WTC11 (cell line): ENCODE measurements at regions not wholly inside any gene's neighbourhood (a gene's known extent, or its start where the extent isn't known, plus 50 kb on each side); places are given as distances from the start of the nearest gene placed in this dataset.

Source experiments
- ATAC-seq: fragments of 200-7000 bp; cut with Tn5 transposase; 2 replicates; pipeline ENCODE4 v1.10.0; 2021; ENCODE audit warnings: mild to moderate bottlenecking, moderate library complexity
- CTCF ChIA-PET: fragments of 300-600 bp; sonication (Branson Sonifier 250); formaldehyde crosslinking; loops from one replicate; lab custom pipeline; 2021; ENCODE audit warnings: antibody characterized with exemption; lab: Charles Lee
- POLR2A ChIA-PET: fragments of 350-600 bp; sonication (Branson Sonifier 250); formaldehyde crosslinking; loops from one replicate; lab custom pipeline; 2021; ENCODE audit warnings: antibody characterized with exemption; lab: Charles Lee
- DNase-seq: peaks from one replicate; pipeline ENCODE4 v3.0.0; 2021; ENCODE audit warnings: low spot score
- H3K27ac Mint-ChIP-seq: 2 replicates; pipeline ENCODE4 v1.8.0; 2021; ENCODE audit warnings: mixed read lengths
- H3K27me3 Mint-ChIP-seq: 2 replicates; pipeline ENCODE4 v1.8.0; 2021; ENCODE audit warnings: low read depth, mild to moderate bottlenecking, moderate library complexity, mixed read lengths
- H3K36me3 Mint-ChIP-seq: 2 replicates; pipeline ENCODE4 v1.8.0; 2021; ENCODE audit warnings: mixed read lengths
- H3K4me1 Mint-ChIP-seq: 2 replicates; pipeline ENCODE4 v1.8.0; 2022; ENCODE audit warnings: mixed read lengths
- H3K4me3 Mint-ChIP-seq: 2 replicates; pipeline ENCODE4 v1.8.0; 2021; ENCODE audit warnings: mild to moderate bottlenecking, moderate library complexity, mixed read lengths
- H3K9me3 Mint-ChIP-seq: 2 replicates; pipeline ENCODE4 v1.8.0; 2021; ENCODE audit warnings: mixed read lengths
- ATF3 ChIP-seq: sonication (generic); formaldehyde crosslinking; conservative IDR thresholded peaks from 2 replicates; pipeline ENCODE4 v1.8.1; 2022; ENCODE audit warnings: mild to moderate bottlenecking, missing genetic modification reagents
- ATF6 ChIP-seq: sonication (generic); formaldehyde crosslinking; IDR thresholded peaks from 2 replicates; pipeline ENCODE4 v1.8.1; 2023; ENCODE audit warnings: mild to moderate bottlenecking, missing genetic modification reagents
- CBFB ChIP-seq: sonication (generic); formaldehyde crosslinking; IDR thresholded peaks from 2 replicates; pipeline ENCODE4 v1.8.1; 2022; ENCODE audit warnings: mild to moderate bottlenecking, low read depth, missing genetic modification reagents
- CDX4 ChIP-seq: fragments of 250-450 bp; sonication (Bioruptor Pico); IDR thresholded peaks from 2 replicates; pipeline ENCODE4 v1.9.0; 2021; ENCODE audit warnings: moderate library complexity, mild to moderate bottlenecking, inconsistent platforms, borderline replicate concordance
- CREB1 ChIP-seq: sonication (generic); formaldehyde crosslinking; IDR thresholded peaks from 2 replicates; pipeline ENCODE4 v1.8.0; 2023; ENCODE audit warnings: mild to moderate bottlenecking, missing genetic modification reagents
- ESRRA ChIP-seq: sonication (generic); formaldehyde crosslinking; IDR thresholded peaks from 2 replicates; pipeline ENCODE4 v1.8.1; 2022; ENCODE audit warnings: mild to moderate bottlenecking, missing genetic modification reagents, borderline replicate concordance
- FOXP1 ChIP-seq: sonication (generic); formaldehyde crosslinking; IDR thresholded peaks from 2 replicates; pipeline ENCODE4 v1.8.0; 2022; ENCODE audit warnings: missing genetic modification reagents, mild to moderate bottlenecking, moderate library complexity, borderline replicate concordance
- KAT7 ChIP-seq: sonication (generic); formaldehyde crosslinking; IDR thresholded peaks from 2 replicates; pipeline ENCODE4 v1.8.1; 2023; ENCODE audit warnings: missing genetic modification reagents, mild to moderate bottlenecking, borderline replicate concordance
- MLX ChIP-seq: sonication (generic); formaldehyde crosslinking; IDR thresholded peaks from 2 replicates; pipeline ENCODE4 v1.8.1; 2023; ENCODE audit warnings: mild to moderate bottlenecking, missing genetic modification reagents, moderate library complexity
- OVOL2 ChIP-seq: fragments of 250-450 bp; sonication (Bioruptor Pico); IDR thresholded peaks from 2 replicates; pipeline ENCODE4 v1.9.0; 2021; ENCODE audit warnings: mild to moderate bottlenecking, borderline replicate concordance
- PRRX2 ChIP-seq: fragments of 250-450 bp; sonication (Bioruptor Pico); IDR thresholded peaks from 2 replicates; pipeline ENCODE4 v1.8.0; 2021; ENCODE audit warnings: mild to moderate bottlenecking
- RORB ChIP-seq: fragments of 250-450 bp; sonication (Bioruptor Pico); IDR thresholded peaks from 2 replicates; pipeline ENCODE4 v1.9.0; 2021; ENCODE audit warnings: mild to moderate bottlenecking
- SMAD4 ChIP-seq: sonication (generic); formaldehyde crosslinking; IDR thresholded peaks from 2 replicates; pipeline ENCODE4 v1.8.0; 2022; ENCODE audit warnings: mild to moderate bottlenecking, missing genetic modification reagents
- SOX15 ChIP-seq: fragments of 250-450 bp; sonication (Bioruptor Pico); IDR thresholded peaks from 2 replicates; pipeline ENCODE4 v1.9.0; 2021; ENCODE audit warnings: mild to moderate bottlenecking
- SP1 ChIP-seq: sonication (generic); formaldehyde crosslinking; conservative IDR thresholded peaks from 2 replicates; pipeline ENCODE4 v1.8.1; 2022; ENCODE audit warnings: missing genetic modification reagents
- STAT6 ChIP-seq: sonication (generic); formaldehyde crosslinking; conservative IDR thresholded peaks from 2 replicates; pipeline ENCODE4 v1.8.1; 2023; ENCODE audit warnings: mild to moderate bottlenecking, low read depth, missing genetic modification reagents, moderate library complexity
- ZBTB21 ChIP-seq: sonication (generic); formaldehyde crosslinking; IDR thresholded peaks from 2 replicates; pipeline ENCODE4 v1.8.1; 2023; ENCODE audit warnings: mild to moderate bottlenecking, missing genetic modification reagents, borderline replicate concordance
- ZBTB43 ChIP-seq: sonication (generic); formaldehyde crosslinking; IDR thresholded peaks from 2 replicates; pipeline ENCODE4 v1.8.1; 2023; ENCODE audit warnings: mild to moderate bottlenecking, missing genetic modification reagents
- ZNF671 ChIP-seq: fragments of 250-450 bp; sonication (Bioruptor Pico); IDR thresholded peaks from 2 replicates; pipeline ENCODE4 v1.8.0; 2021; ENCODE audit warnings: mild to moderate bottlenecking

- TF ChIP-seq SOX15 (CRISPR knock-in tag) = no peak
- no peak for TF ChIP-seq CREB1 (CRISPR knock-in tag)
- TF ChIP-seq ZBTB43 (CRISPR knock-in tag) = no peak
- TF ChIP-seq FOXP1 (CRISPR knock-in tag) = no peak
- TF ChIP-seq, all 79 proteins: peak for 0
- Mint-ChIP-seq H3K27me3 (no peaks in the 10 kb centered on the region), H3K4me1 (no peaks in the 10 kb centered on the region), H3K4me3 (no peak overlapping the region), H3K36me3 (no peaks in the 10 kb centered on the region), H3K27ac (no peak overlapping the region), H3K9me3 (peaks cover 8% of the 10 kb centered on the region; the same call in 1 of the 2 replicates)
- ChIA-PET CTCF (interaction anchor here (0.8 to 1.4 kb wide), 2 partner anchors 66 to 67 kb away, joined by 3 to 4 read pairs; no protein-coding TSS in a partner anchor), POLR2A (no interaction called here)
- DNase-seq (no peak), ATAC-seq (no peak)
These were observed 62.9 kb upstream of the ATF7IP2 start for GRCh38 chr16:10322723-10323527.

- ChIA-PET CTCF (interaction anchor here (0.8 kb wide), 1 partner anchor 66 kb away, joined by 4 read pairs; no protein-coding TSS in a partner anchor), POLR2A (no interaction called here)
- no peak for ATAC-seq
- no peak for DNase-seq
- Mint-ChIP-seq H3K27me3 (no peaks in the 10 kb centered on the region), H3K4me1 (no peaks in the 10 kb centered on the region), H3K36me3 (no peaks in the 10 kb centered on the region)
- TF ChIP-seq ZBTB21 (CRISPR knock-in tag) = no peak
- no peak for TF ChIP-seq ATF6 (CRISPR knock-in tag)
- TF ChIP-seq, all 79 proteins: peak for 0
- Mint-ChIP-seq H3K27ac (no peak overlapping the region), H3K9me3 (peaks cover 8% of the 10 kb centered on the region; the same call in 1 of the 2 replicates), H3K4me3 (no peak overlapping the region)
These were observed 62.4 kb upstream of the ATF7IP2 start for GRCh38 chr16:10323528-10323869.

GRCh38 chr16:10324210-10324609 is 61.7 kb upstream of the ATF7IP2 start:
- peaks cover 8% of the 10 kb centered on the region; the same call in 1 of the 2 replicates for H3K9me3 Mint-ChIP-seq
- ChIA-PET POLR2A (no interaction called here), CTCF (no interaction called here)
- H3K4me3 Mint-ChIP-seq = no peak overlapping the region
- H3K36me3 Mint-ChIP-seq = no peaks in the 10 kb centered on the region
- no peak overlapping the region for H3K27ac Mint-ChIP-seq
- TF ChIP-seq SMAD4 (CRISPR knock-in tag) (no peak), ATF3 (no peak)
- no peak for ATAC-seq
- H3K4me1 Mint-ChIP-seq = no peaks in the 10 kb centered on the region
- no peaks in the 10 kb centered on the region for H3K27me3 Mint-ChIP-seq
- DNase-seq = no peak

- ATAC-seq (no peak), DNase-seq (no peak)
- Mint-ChIP-seq H3K4me3 (no peak overlapping the region), H3K36me3 (no peaks in the 10 kb centered on the region), H3K4me1 (no peaks in the 10 kb centered on the region), H3K27me3 (no peaks in the 10 kb centered on the region), H3K27ac (no peak overlapping the region), H3K9me3 (peaks cover 8% of the 10 kb centered on the region; the same call in 1 of the 2 replicates)
- ChIA-PET CTCF (no interaction called here), POLR2A (interaction anchor here (0.5 kb wide), 1 partner anchor 154 kb away, joined by 6 read pairs; no protein-coding TSS in a partner anchor)
- TF ChIP-seq STAT6 (CRISPR knock-in tag) (no peak), ATF3 (no peak), KAT7 (CRISPR knock-in tag) (no peak), CBFB (CRISPR knock-in tag) (no peak), RORB (no peak), OVOL2 (CRISPR knock-in tag) (no peak), ZNF671 (CRISPR knock-in tag) (no peak), CDX4 (CRISPR knock-in tag) (no peak), ESRRA (no peak), SP1 (CRISPR knock-in tag) (no peak), PRRX2 (CRISPR knock-in tag) (no peak), MLX (no peak)
These were observed 59.9 kb upstream of the ATF7IP2 start for GRCh38 chr16:10325783-10326543.
